Neural cell (in vitro differentiated cells): ENCODE measurements at regions not wholly inside any gene's neighbourhood (a gene's known extent, or its start where the extent isn't known, plus 50 kb on each side); places are given as distances from the start of the nearest gene placed in this dataset.

Experiments
- H2AFZ ChIP-seq: fragments of 200-600, 300-800 bp; sonication (generic), shearing (Covaris generic); 2 replicates; pipeline ENCODE4 v1.6.0; 2014; ENCODE audit warnings: low read depth, mild to moderate bottlenecking, antibody characterized with exemption, low read length, moderate library complexity
- H3F3A ChIP-seq: fragments of 200-600 bp; shearing (Covaris generic); 2 replicates; pipeline ENCODE4 v1.6.1; 2016; ENCODE audit warnings: mild to moderate bottlenecking, moderate library complexity, mixed read lengths, antibody characterized with exemption, low read length; ENCODE audit not compliant: insufficient read depth, poor library complexity, severe bottlenecking
- H3K27ac ChIP-seq: fragments of 200-600, 300-800 bp; sonication (generic), shearing (Covaris generic); 2 replicates; pipeline ENCODE4 v1.5.1; 2014; ENCODE audit warnings: mild to moderate bottlenecking, low read length, moderate library complexity
- H3K27me3 ChIP-seq: fragments of 300-800, 200-600 bp; sonication (generic), shearing (Covaris generic); 2 replicates; pipeline ENCODE4 v1.6.0; 2014; ENCODE audit warnings: mild to moderate bottlenecking, low read depth, low read length, moderate library complexity; ENCODE audit not compliant: insufficient read depth
- H3K36me3 ChIP-seq: fragments of 300-800, 200-600 bp; sonication (generic), shearing (Covaris generic); 2 replicates; pipeline ENCODE4 v1.5.1; 2014; ENCODE audit warnings: mild to moderate bottlenecking, antibody characterized with exemption, low read length, moderate library complexity; ENCODE audit not compliant: insufficient read depth
- H3K4me2 ChIP-seq: fragments of 300-800, 200-600 bp; sonication (generic), shearing (Covaris generic); 2 replicates; pipeline ENCODE4 v1.6.0; 2014; ENCODE audit warnings: mild to moderate bottlenecking, low read length
- H3K4me3 ChIP-seq: fragments of 300-800, 200-600 bp; sonication (generic), shearing (Covaris generic); 2 replicates; pipeline ENCODE4 v1.5.1; 2014; ENCODE audit warnings: mild to moderate bottlenecking, low read length, moderate library complexity
- H3K79me2 ChIP-seq: fragments of 200-600 bp; shearing (Covaris generic); replicated peaks from 2 replicates; pipeline ENCODE4 v1.6.0; 2014; ENCODE audit warnings: mild to moderate bottlenecking, low read length, moderate library complexity; ENCODE audit not compliant: insufficient read depth
- H3K9ac ChIP-seq: fragments of 300-800, 200-600 bp; sonication (generic), shearing (Covaris generic); 2 replicates; pipeline ENCODE4 v1.6.1; 2016; ENCODE audit warnings: mild to moderate bottlenecking, low read length, mixed read lengths
- H3K9me2 ChIP-seq: fragments of 200-600 bp; shearing (Covaris generic); 2 replicates; pipeline ENCODE4 v1.6.1; 2016; ENCODE audit warnings: mild to moderate bottlenecking, low read length, mixed read lengths; ENCODE audit not compliant: insufficient read depth
- H3K9me3 ChIP-seq: fragments of 200-600, 300-800 bp; sonication (generic), shearing (Covaris generic); 2 replicates; pipeline ENCODE4 v1.6.1; 2016; ENCODE audit warnings: mild to moderate bottlenecking, mixed run types, low read length, moderate library complexity, mixed read lengths
- H4K20me1 ChIP-seq: fragments of 200-600 bp; shearing (Covaris generic); 2 replicates; pipeline ENCODE4 v1.6.1; 2016; ENCODE audit warnings: mild to moderate bottlenecking, mixed run types; ENCODE audit not compliant: insufficient read depth
- CTCF ChIP-seq: fragments of 450-650 bp; IDR thresholded peaks from 2 replicates; pipeline ENCODE4 v1.5.1; 2014; ENCODE audit warnings: antibody characterized with exemption, mild to moderate bottlenecking, moderate library complexity; ENCODE audit not compliant: poor library complexity, severe bottlenecking
- EP300 ChIP-seq: fragments of 450-650 bp; conservative IDR thresholded peaks from 2 replicates; pipeline ENCODE4 v1.6.1; 2014; ENCODE audit warnings: antibody characterized with exemption, mild to moderate bottlenecking, moderate library complexity; ENCODE audit not compliant: poor library complexity, severe bottlenecking
- EZH2 ChIP-seq: fragments of 200-600, 300-800 bp; shearing (Covaris generic), sonication (generic); IDR thresholded peaks from 2 replicates; pipeline ENCODE4 v1.6.1; 2014; ENCODE audit warnings: antibody characterized with exemption, low read length, borderline replicate concordance, mild to moderate bottlenecking; ENCODE audit not compliant: insufficient read depth, poor library complexity, severe bottlenecking
- MXI1 ChIP-seq: fragments of 450-650 bp; conservative IDR thresholded peaks from 2 replicates; pipeline ENCODE4 v1.6.1; 2014; ENCODE audit warnings: antibody characterized with exemption, mild to moderate bottlenecking; ENCODE audit not compliant: poor library complexity, severe bottlenecking
- POLR2AphosphoS5 ChIP-seq: IDR thresholded peaks from 2 replicates; pipeline ENCODE4 v1.6.1; 2012
- RAD21 ChIP-seq: fragments of 450-650 bp; conservative IDR thresholded peaks from 2 replicates; pipeline ENCODE4 v1.6.1; 2014; ENCODE audit warnings: antibody characterized with exemption, mild to moderate bottlenecking, moderate library complexity
- REST ChIP-seq: IDR thresholded peaks from 2 replicates; pipeline ENCODE4 v1.6.1; 2012; ENCODE audit warnings: borderline replicate concordance
- SMC3 ChIP-seq: fragments of 450-650 bp; conservative IDR thresholded peaks from 2 replicates; pipeline ENCODE4 v1.6.1; 2014; ENCODE audit warnings: antibody characterized with exemption, mild to moderate bottlenecking, moderate library complexity; ENCODE audit not compliant: poor library complexity
- TAF1 ChIP-seq: IDR thresholded peaks from 2 replicates; pipeline ENCODE4 v1.6.1; 2012; ENCODE audit warnings: low read depth

GRCh38 chr9:2403701-2404100 lies 217.9 kb upstream of the VLDLR start:
- H3K27me3 ChIP-seq, result no peaks in the 10 kb centered on the region
- H3K4me2 ChIP-seq, result no peak overlapping the region
- no peaks in the 10 kb centered on the region for H3K36me3 ChIP-seq
- no peaks in the 10 kb centered on the region for H4K20me1 ChIP-seq
- no peak overlapping the region for H3K4me3 ChIP-seq
- no peak overlapping the region for H2AFZ ChIP-seq
- no peaks in the 10 kb centered on the region for H3F3A ChIP-seq
- H3K9ac ChIP-seq, result no peak overlapping the region
- no peak overlapping the region for H3K27ac ChIP-seq
- H3K9me3 ChIP-seq, result no peaks in the 10 kb centered on the region
- TF ChIP-seq POLR2AphosphoS5 (no peak), REST (no peak), EP300 (no peak), MXI1 (no peak), SMC3 (no peak), CTCF (no peak), TAF1 (no peak), EZH2 (no peak), RAD21 (no peak)
- no peaks in the 10 kb centered on the region for H3K79me2 ChIP-seq
- H3K9me2 ChIP-seq, result no peaks in the 10 kb centered on the region

- Histone ChIP-seq H3K79me2 (no peaks in the 10 kb centered on the region), H2AFZ (no peak overlapping the region)
Measured at GRCh38 chr9:2406252-2406651, 215.3 kb upstream of the VLDLR start.

More at GRCh38 chr9:2406252-2406651, 215.3 kb upstream of the VLDLR start:
- Histone ChIP-seq H3K9ac (no peak overlapping the region), H3F3A (no peaks in the 10 kb centered on the region), H3K9me2 (no peaks in the 10 kb centered on the region), H3K36me3 (no peaks in the 10 kb centered on the region), H3K4me2 (no peak overlapping the region), H4K20me1 (no peaks in the 10 kb centered on the region), H3K27me3 (no peaks in the 10 kb centered on the region), H3K9me3 (no peaks in the 10 kb centered on the region), H3K4me3 (no peak overlapping the region), H3K27ac (no peak overlapping the region)
- TF ChIP-seq EZH2 (no peak), REST (no peak), EP300 (no peak), SMC3 (no peak), TAF1 (no peak), CTCF (no peak), RAD21 (no peak)
